ENCODE measurements at regions not wholly inside any gene's neighbourhood (a gene's known extent, or its start where the extent isn't known, plus 50 kb on each side); places are given as distances from the start of the nearest gene placed in this dataset.

DNA sequence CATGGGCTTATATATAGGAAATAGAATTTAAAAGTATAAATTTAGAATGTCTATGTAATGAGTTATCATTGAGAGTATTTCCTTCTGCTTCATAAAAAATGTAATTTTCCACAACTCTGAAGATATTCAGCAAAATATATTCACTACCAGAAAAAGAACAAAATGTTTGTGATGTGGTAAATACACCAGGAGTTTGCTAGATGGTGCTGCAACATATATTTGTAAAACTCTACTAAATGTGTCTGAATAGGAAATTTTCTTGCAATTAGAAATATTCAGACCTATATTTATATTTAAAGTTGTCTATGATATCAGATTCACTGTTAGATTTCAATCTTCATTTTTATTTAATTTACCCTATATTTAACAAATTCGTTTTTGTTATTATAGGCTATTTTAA is 201.1 kb downstream of the PPP1R3A start:
- DNase-seq (ENCODE audit: low spot score), result no peak
- Histone ChIP-seq H3K4me3 (no peak overlapping the region), H3K27ac (no peak overlapping the region)
- TF ChIP-seq, protein P1, sequence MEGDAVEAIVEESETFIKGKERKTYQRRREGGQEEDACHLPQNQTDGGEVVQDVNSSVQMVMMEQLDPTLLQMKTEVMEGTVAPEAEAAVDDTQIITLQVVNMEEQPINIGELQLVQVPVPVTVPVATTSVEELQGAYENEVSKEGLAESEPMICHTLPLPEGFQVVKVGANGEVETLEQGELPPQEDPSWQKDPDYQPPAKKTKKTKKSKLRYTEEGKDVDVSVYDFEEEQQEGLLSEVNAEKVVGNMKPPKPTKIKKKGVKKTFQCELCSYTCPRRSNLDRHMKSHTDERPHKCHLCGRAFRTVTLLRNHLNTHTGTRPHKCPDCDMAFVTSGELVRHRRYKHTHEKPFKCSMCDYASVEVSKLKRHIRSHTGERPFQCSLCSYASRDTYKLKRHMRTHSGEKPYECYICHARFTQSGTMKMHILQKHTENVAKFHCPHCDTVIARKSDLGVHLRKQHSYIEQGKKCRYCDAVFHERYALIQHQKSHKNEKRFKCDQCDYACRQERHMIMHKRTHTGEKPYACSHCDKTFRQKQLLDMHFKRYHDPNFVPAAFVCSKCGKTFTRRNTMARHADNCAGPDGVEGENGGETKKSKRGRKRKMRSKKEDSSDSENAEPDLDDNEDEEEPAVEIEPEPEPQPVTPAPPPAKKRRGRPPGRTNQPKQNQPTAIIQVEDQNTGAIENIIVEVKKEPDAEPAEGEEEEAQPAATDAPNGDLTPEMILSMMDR (IDR thresholded peaks at IDR 0.05), result no peak

DNA sequence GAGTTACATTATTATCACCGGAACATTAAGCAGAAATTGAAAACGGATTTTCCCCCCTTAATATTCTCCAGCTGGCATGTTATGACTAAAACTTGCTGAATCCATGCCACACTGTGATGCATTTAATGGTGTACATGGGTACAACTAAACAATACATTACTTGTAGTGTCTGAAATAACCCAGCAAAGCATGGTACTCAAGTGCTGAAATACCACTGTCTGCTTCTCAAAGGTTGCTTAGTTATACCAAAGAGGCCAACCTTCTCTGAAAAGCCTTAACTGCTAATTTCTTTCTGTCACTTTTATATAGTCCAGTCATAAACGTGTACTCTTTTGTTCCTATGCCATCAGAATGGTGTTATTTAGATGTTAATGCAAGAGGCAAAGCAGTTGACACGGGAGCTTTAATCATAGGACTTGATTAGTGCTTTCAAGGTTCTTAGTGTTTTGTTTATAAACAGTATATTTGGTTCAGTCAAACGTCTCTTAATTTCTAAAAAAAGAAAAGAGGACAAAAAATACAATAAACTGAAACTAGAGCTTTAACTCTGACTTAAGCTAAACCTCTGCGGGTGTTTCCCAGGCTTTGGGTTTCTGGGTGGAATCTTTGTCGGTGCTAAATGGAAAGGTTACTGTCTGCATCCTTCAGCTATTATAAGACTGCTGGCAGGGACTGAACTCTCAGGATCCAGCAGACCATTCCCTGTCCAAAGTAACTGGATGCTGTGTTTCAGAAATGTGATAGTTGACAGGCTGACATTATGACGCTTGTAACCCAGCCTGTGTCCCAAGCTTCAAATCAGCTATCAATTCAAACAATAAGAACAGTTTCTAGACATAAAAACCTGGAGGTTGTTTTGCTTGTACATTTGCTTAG is 202.6 kb downstream of the PPP1R3A start:
- no peak for DNase-seq (ENCODE audit: low spot score)
- TF ChIP-seq, protein P1 (IDR thresholded peaks at IDR 0.05), result no peak
- peak overlapping the region in 1 of 2 donors; percentile 48 for H3K27ac ChIP-seq
- H3K4me3 ChIP-seq, result peak overlapping the region; percentile 18

DNA sequence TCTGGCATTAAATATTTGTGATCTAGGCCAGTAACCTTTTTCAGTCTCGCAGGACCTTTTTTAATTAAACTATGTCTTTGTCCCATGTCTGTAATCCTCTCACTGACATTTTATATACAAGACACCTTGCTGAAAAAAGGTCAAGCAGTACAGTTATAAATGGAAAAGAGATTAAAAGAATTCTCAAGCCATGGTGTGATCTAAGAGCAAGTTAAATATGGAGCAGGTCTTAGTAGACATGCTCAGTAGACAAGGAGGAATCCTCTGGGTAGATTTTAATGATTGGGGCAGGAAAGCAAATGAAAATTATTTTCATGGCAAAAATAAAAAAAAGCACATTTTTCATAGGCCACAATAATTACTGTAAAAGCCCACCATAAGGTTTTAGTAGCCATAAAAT is 203.5 kb downstream of the PPP1R3A start:
- DNase-seq (ENCODE audit: low spot score), result no peak
- Histone ChIP-seq H3K27ac (no peak overlapping the region), H3K4me3 (no peak overlapping the region)
- TF ChIP-seq, protein P1 (IDR thresholded peaks at IDR 0.05), result no peak

DNA sequence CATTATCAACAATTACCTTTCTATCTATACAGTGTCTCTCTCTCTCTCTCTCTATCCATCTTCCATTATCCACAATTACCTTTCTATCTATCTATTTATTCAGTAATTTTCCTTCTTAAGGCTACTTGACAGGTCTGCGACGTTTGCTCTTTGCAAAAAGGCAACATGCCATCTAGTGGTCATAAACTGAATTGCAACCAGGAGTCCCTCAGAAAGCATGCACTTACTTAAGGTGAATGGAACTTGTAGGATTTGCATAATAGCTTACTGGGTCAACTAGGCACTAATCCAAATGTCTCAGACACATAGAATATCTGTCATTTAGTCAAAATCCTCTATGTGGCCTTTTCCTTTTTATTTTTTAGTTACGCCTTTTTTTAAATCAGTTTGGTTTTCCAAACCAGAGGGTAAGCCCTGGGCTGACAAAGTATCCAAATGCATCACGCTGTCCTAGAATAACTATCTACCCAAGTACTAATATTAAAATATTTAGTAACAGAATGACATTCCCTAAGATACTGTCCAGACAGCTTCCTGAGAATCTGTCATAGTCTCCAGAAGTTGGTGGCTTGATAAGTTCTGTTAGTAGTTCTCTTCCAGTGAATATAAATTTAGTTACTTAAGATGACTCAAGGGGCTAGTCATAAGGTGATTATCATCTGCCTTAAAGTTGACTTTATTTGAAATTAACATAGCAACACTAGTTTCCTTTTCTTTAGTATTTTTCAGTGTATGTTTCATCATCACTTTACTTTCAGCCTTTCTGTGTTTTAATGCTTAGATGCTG is 208.3 kb downstream of the PPP1R3A start:
- DNase-seq (ENCODE audit: low spot score), result no peak

DNA sequence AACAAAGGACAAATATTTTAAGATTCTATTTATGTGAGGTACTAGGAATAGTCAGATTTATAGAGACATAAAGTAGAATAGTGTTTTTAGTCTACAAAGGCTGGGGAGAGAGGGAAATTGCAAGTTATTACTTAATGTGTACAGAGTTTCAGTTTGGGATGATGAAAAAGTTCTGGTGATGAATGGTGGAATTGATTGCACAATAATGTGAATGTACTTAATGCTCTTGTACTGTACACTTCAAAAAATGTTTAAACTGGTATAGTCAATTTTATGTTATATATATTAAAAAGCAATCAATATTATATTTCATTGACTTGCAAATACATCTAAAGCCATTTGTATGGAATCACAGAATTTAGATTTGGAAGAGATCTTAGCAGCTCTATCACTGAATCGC is 213.4 kb downstream of the PPP1R3A start:
- H3K27ac ChIP-seq, result no peak overlapping the region
- TF ChIP-seq, protein P1 (IDR thresholded peaks at IDR 0.05), result no peak
- H3K4me3 ChIP-seq, result no peak overlapping the region
- DNase-seq (ENCODE audit: low spot score), result no peak

More for the DNA sequence above, 208.3 kb downstream of the PPP1R3A start:
- TF ChIP-seq, protein P1 (IDR thresholded peaks at IDR 0.05), result peak; percentile 84
- Histone ChIP-seq H3K27ac (no peak overlapping the region), H3K4me3 (no peak overlapping the region)

DNA sequence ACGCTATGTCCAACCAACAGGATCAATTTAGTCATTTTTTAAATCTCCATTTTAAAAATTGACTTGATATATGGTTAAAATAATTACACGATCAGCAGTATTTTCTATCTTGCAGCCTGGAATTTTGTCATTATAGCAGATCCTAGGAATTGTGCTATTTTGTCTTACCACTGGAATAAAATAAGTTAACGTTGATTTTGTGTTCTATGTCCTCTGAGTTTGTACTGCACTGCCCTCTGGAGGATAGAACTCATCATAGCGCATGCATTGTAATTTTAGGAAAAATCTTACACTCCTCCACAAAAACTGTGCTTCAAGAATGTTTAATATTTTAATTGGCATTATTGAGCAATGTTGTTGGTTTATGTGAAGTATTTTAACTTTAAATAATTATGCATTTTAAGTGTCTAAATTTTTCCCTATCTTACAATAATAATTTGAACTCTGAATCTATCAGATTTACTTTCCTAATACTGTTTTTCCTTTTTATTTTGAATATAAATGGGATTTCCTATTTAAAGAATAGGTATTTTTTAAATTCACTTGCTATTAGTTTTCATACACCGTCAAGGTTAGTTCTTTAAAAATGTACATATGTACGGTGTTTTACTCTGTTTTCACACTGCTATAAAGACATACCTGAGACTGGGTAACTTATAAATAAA is 220.1 kb downstream of the PPP1R3A start:
- no peak overlapping the region for H3K4me3 ChIP-seq
- no peak overlapping the region for H3K27ac ChIP-seq
- TF ChIP-seq, protein P1 (IDR thresholded peaks at IDR 0.05), result peak; percentile 49
- DNase-seq (ENCODE audit: low spot score), result no peak
